ENCODE measurements at regions not wholly inside any gene's neighbourhood (a gene's known extent, or its start where the extent isn't known, plus 50 kb on each side); places are given as distances from the start of the nearest gene placed in this dataset.

DNA sequence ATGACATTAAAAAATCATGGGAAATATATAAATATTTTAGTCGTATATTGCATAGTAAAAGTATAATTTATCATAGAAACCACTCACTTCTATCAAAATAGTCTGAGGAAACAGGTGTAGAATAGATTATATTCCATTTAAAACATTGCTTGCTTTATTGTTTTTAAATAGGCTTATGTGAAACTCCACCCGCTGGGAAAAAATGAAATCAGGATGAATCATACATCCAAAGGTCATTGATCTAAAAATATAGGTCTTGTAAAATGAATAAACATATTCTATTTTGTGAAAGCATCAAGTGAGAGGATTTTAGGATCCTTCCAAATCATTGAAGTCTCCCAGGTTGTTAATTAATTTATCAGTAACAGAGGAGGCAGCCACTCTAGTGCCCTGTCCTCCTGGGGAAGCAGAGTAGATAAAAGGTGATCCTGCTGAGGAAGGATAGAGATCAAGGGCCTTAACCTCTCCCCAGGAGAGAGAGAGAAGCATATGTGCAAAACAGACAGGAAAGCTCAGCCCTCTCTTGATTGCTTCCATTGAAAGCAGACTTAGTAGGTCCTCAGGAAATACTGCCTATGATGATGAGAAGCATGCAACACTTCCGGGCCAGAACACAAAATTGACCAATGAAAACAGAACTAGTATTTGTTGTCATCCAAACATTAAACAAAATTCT lies 96.8 kb upstream of the MAP9 start:
- TF ChIP-seq, protein P1, sequence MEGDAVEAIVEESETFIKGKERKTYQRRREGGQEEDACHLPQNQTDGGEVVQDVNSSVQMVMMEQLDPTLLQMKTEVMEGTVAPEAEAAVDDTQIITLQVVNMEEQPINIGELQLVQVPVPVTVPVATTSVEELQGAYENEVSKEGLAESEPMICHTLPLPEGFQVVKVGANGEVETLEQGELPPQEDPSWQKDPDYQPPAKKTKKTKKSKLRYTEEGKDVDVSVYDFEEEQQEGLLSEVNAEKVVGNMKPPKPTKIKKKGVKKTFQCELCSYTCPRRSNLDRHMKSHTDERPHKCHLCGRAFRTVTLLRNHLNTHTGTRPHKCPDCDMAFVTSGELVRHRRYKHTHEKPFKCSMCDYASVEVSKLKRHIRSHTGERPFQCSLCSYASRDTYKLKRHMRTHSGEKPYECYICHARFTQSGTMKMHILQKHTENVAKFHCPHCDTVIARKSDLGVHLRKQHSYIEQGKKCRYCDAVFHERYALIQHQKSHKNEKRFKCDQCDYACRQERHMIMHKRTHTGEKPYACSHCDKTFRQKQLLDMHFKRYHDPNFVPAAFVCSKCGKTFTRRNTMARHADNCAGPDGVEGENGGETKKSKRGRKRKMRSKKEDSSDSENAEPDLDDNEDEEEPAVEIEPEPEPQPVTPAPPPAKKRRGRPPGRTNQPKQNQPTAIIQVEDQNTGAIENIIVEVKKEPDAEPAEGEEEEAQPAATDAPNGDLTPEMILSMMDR (conservative IDR thresholded peaks at IDR 0.05) = no peak
- TF ChIP-seq ZFX (IDR thresholded peaks at IDR 0.05) = no peak

Data from C4-2B (cell line).